ENCODE measurements at regions not wholly inside any gene's neighbourhood (a gene's known extent, or its start where the extent isn't known, plus 50 kb on each side); places are given as distances from the start of the nearest gene placed in this dataset.

- no peak for TF ChIP-seq DACH1 (IDR thresholded peaks at IDR 0.05; ENCODE audit: partially characterized antibody)
- TF ChIP-seq POLR2A (conservative IDR thresholded peaks at IDR 0.05): no peak
- TF ChIP-seq CTCF (IDR thresholded peaks at IDR 0.05 in 2 of 3, conservative IDR thresholded peaks at IDR 0.05 in 1 of 3; ENCODE audit: insufficient read depth in 2 of 3, low read depth in 1 of 3, low read length in 3 of 3): no peak
- TF ChIP-seq SIX5 (IDR thresholded peaks at IDR 0.05; ENCODE audit: borderline replicate concordance in 1 of 2, insufficient read depth in 1 of 2, low read depth in 1 of 2, low read length in 2 of 2): no peak
- no peak for TF ChIP-seq ZNF121 (CRISPR knock-in tag; conservative IDR thresholded peaks at IDR 0.05)
- no peak for TF ChIP-seq ELK1 (CRISPR knock-in tag; IDR thresholded peaks at IDR 0.05)
- no peak for TF ChIP-seq POLR2AphosphoS5 (IDR thresholded peaks at IDR 0.05; ENCODE audit: control insufficient read depth, insufficient read depth, low read depth, low read length)
- no peak for TF ChIP-seq ERF (CRISPR knock-in tag; IDR thresholded peaks at IDR 0.05)
Measured at GRCh38 chr3:25117005-25117593, 311.0 kb upstream of the RARB start.

Measured in K562 (cell line).